ENCODE measurements at regions not wholly inside any gene's neighbourhood (a gene's known extent, or its start where the extent isn't known, plus 50 kb on each side); places are given as distances from the start of the nearest gene placed in this dataset.

- TF ChIP-seq CTCF (IDR thresholded peaks at IDR 0.05), result no peak
- no peak for TF ChIP-seq POLR2A (IDR thresholded peaks at IDR 0.05)
Observed at GRCh38 chr1:98002288-98002687, 81.5 kb upstream of the DPYD start.
